ENCODE measurements at regions not wholly inside any gene's neighbourhood (a gene's known extent, or its start where the extent isn't known, plus 50 kb on each side); places are given as distances from the start of the nearest gene placed in this dataset.

GRCh38 chr2:217262911-217263310, 403.0 kb upstream of the TNP1 start:
- H3K4me3 ChIP-seq, result no peak overlapping the region
- no peaks in the 10 kb centered on the region for H3K27me3 ChIP-seq
- 46 to 62% (median 58%) methylated on average over 2 of the region's 2 CpGs for WGBS, 5 donors
- TF ChIP-seq EP300 (IDR thresholded peaks at IDR 0.05) (no peak), POLR2A (IDR thresholded peaks at IDR 0.05) (no peak), CTCF (IDR thresholded peaks at IDR 0.05) (no peak), POLR2AphosphoS5 (IDR thresholded peaks at IDR 0.05) (no peak)
- H3K9me3 ChIP-seq, result peaks cover 0 to 13% (median 2%) of the 10 kb centered on the region in 4 donors
- peaks cover 0 to 4% (median 0%) of the 10 kb centered on the region in 4 donors for H3K4me1 ChIP-seq
- peak in 1 of 2 donors; percentile 31 for DNase-seq
- H3K27ac ChIP-seq, result peak overlapping the region in 1 of 5 donors; percentile 45
- intact Hi-C loops (cut with DNase I; ENCODE audit: low total_unique reads), result no loop called here
- no peaks in the 10 kb centered on the region for H3K36me3 ChIP-seq

- intact Hi-C loops (cut with DNase I; ENCODE audit: low total_unique reads), result no loop called here
- 24 to 56% (median 40%) methylated on average over 4 of the region's 4 CpGs for WGBS, 5 donors
- TF ChIP-seq CTCF (IDR thresholded peaks at IDR 0.05) (no peak), POLR2A (IDR thresholded peaks at IDR 0.05) (no peak), POLR2AphosphoS5 (IDR thresholded peaks at IDR 0.05) (no peak), EP300 (IDR thresholded peaks at IDR 0.05) (no peak)
- no peak for DNase-seq
- H3K36me3 ChIP-seq, result no peaks in the 10 kb centered on the region
- peaks cover 0 to under 1% (median 0%) of the 10 kb centered on the region in 4 donors for H3K9me3 ChIP-seq
- no peak overlapping the region for H3K4me3 ChIP-seq
- H3K27ac ChIP-seq, result no peak overlapping the region
- no peaks in the 10 kb centered on the region for H3K27me3 ChIP-seq
- peaks cover 0 to 8% (median 0%) of the 10 kb centered on the region in 4 donors for H3K4me1 ChIP-seq
Measured at GRCh38 chr2:217261452-217261851, 401.6 kb upstream of the TNP1 start.

- Histone ChIP-seq H3K4me3 (no peak overlapping the region), H3K36me3 (no peaks in the 10 kb centered on the region), H3K9me3 (no peaks in the 10 kb centered on the region), H3K27ac (no peak overlapping the region), H3K27me3 (no peaks in the 10 kb centered on the region), H3K4me1 (peaks cover 0 to 13% (median 0%) of the 10 kb centered on the region in 4 donors)
- intact Hi-C loops (cut with DNase I; ENCODE audit: low total_unique reads), result no loop called here
- no peak for DNase-seq
- WGBS, 5 donors, result 81 to 87% (median 84%) methylated on average over 8 of the region's 8 CpGs
- TF ChIP-seq POLR2AphosphoS5 (IDR thresholded peaks at IDR 0.05), result no peak
- no peak for TF ChIP-seq EP300 (IDR thresholded peaks at IDR 0.05)
- no peak for TF ChIP-seq POLR2A (IDR thresholded peaks at IDR 0.05)
- TF ChIP-seq CTCF (IDR thresholded peaks at IDR 0.05), result no peak
Measured at GRCh38 chr2:217260441-217261115, 400.7 kb upstream of the TNP1 start.

- Histone ChIP-seq H3K27me3 (no peaks in the 10 kb centered on the region), H3K36me3 (no peaks in the 10 kb centered on the region), H3K9me3 (no peaks in the 10 kb centered on the region), H3K4me3 (no peak overlapping the region), H3K4me1 (peaks cover 0 to 10% (median 0%) of the 10 kb centered on the region in 4 donors), H3K27ac (no peak overlapping the region)
- no peak for TF ChIP-seq EP300 (IDR thresholded peaks at IDR 0.05)
- no peak for TF ChIP-seq POLR2A (IDR thresholded peaks at IDR 0.05)
- TF ChIP-seq POLR2AphosphoS5 (IDR thresholded peaks at IDR 0.05), result no peak
- TF ChIP-seq CTCF (IDR thresholded peaks at IDR 0.05), result no peak
- 49 to 66% (median 59%) methylated on average over 3 of the region's 3 CpGs for WGBS, 5 donors
- intact Hi-C loops (cut with DNase I; ENCODE audit: low total_unique reads), result no loop called here
- DNase-seq, result no peak
Measured at GRCh38 chr2:217258170-217258569, 398.3 kb upstream of the TNP1 start.
